ENCODE measurements at regions not wholly inside any gene's neighbourhood (a gene's known extent, or its start where the extent isn't known, plus 50 kb on each side); places are given as distances from the start of the nearest gene placed in this dataset.

GRCh38 chr12:61291647-61292046 is 968.6 kb upstream of the USP15 start:
- TF ChIP-seq, protein P1, sequence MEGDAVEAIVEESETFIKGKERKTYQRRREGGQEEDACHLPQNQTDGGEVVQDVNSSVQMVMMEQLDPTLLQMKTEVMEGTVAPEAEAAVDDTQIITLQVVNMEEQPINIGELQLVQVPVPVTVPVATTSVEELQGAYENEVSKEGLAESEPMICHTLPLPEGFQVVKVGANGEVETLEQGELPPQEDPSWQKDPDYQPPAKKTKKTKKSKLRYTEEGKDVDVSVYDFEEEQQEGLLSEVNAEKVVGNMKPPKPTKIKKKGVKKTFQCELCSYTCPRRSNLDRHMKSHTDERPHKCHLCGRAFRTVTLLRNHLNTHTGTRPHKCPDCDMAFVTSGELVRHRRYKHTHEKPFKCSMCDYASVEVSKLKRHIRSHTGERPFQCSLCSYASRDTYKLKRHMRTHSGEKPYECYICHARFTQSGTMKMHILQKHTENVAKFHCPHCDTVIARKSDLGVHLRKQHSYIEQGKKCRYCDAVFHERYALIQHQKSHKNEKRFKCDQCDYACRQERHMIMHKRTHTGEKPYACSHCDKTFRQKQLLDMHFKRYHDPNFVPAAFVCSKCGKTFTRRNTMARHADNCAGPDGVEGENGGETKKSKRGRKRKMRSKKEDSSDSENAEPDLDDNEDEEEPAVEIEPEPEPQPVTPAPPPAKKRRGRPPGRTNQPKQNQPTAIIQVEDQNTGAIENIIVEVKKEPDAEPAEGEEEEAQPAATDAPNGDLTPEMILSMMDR (IDR thresholded peaks at IDR 0.05): no peak
- no peak for TF ChIP-seq POLR2A (IDR thresholded peaks at IDR 0.05)

All from prostate gland (tissue), 2 donors.